Loucy (cell line): ENCODE measurements at regions not wholly inside any gene's neighbourhood (a gene's known extent, or its start where the extent isn't known, plus 50 kb on each side); places are given as distances from the start of the nearest gene placed in this dataset.

Experiments used
- EZH2phosphoT487 ChIP-seq: fragments of 200-600 bp; IDR thresholded peaks from 2 replicates; pipeline ENCODE4 v1.6.1; 2018; ENCODE audit warnings: antibody characterized with exemption, mild to moderate bottlenecking, moderate library complexity, borderline replicate concordance
- TF ChIP-seq, protein P1 (sequence below): fragments of 200-600 bp; sonication (generic); conservative IDR thresholded peaks from 2 replicates; pipeline ENCODE4 v1.5.1; 2014; ENCODE audit warnings: mild to moderate bottlenecking, antibody characterized with exemption, low read length

- TF ChIP-seq, protein P1, sequence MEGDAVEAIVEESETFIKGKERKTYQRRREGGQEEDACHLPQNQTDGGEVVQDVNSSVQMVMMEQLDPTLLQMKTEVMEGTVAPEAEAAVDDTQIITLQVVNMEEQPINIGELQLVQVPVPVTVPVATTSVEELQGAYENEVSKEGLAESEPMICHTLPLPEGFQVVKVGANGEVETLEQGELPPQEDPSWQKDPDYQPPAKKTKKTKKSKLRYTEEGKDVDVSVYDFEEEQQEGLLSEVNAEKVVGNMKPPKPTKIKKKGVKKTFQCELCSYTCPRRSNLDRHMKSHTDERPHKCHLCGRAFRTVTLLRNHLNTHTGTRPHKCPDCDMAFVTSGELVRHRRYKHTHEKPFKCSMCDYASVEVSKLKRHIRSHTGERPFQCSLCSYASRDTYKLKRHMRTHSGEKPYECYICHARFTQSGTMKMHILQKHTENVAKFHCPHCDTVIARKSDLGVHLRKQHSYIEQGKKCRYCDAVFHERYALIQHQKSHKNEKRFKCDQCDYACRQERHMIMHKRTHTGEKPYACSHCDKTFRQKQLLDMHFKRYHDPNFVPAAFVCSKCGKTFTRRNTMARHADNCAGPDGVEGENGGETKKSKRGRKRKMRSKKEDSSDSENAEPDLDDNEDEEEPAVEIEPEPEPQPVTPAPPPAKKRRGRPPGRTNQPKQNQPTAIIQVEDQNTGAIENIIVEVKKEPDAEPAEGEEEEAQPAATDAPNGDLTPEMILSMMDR, result no peak
- no peak for TF ChIP-seq EZH2phosphoT487
These were observed 140.2 kb upstream of the OTOS start for GRCh38 chr2:240280621-240281020.
